K562 (cell line): ENCODE measurements at regions not wholly inside any gene's neighbourhood (a gene's known extent, or its start where the extent isn't known, plus 50 kb on each side); places are given as distances from the start of the nearest gene placed in this dataset.

Experiments
- ATAC-seq: fragments of 200-7000 bp; cut with Tn5 transposase; 3 replicates; pipeline ENCODE4 v1.9.1; 2020; ENCODE audit warnings: moderate library complexity
- BruUV-seq: library from RNA; stranded (reverse); fragments of 400-500 nt; replicated peaks from 2 replicates; lab custom pipeline; 2021; lab: Mats Ljungman, UMichigan
- CTCF ChIA-PET: fragments of 300-600 bp; formaldehyde crosslinking; extraction: SDS; loops from one replicate; lab custom pipeline; 2021; ENCODE audit warnings: low intra/inter-chr PET ratio; lab: Yijun Ruan, JAX
- POLR2A ChIA-PET: fragments of 300-600, 350-650 bp; sonication (Branson Sonifier 250); formaldehyde crosslinking; extraction: SDS; loops from one replicate; lab custom pipeline; 2021; ENCODE audit warnings: antibody characterized with exemption, inconsistent platforms; lab: Yijun Ruan, JAX
- DNase-seq, 4 experiments: peaks; one replicate each; pipeline versions ENCODE4 v3.0.0 to v3.0.0-alpha.2; 2011 to 2018; ENCODE audit warnings: low spot score in 3 of 4, mixed read lengths in 3 of 4; ENCODE audit errors: extremely low read depth in 1 of 4
- FAIRE-seq: peaks from 2 replicates; lab custom pipeline; 2011; peaks lifted over from hg19 to GRCh38; lab: Jason Lieb, UNC
- H2AFZ ChIP-seq: 2 replicates; pipeline ENCODE4 v1.6.0; 2011; ENCODE audit warnings: low read depth, low read length, control low read depth, inconsistent platforms
- H3K27ac ChIP-seq: fragments of 200-600 bp; 3 replicates; pipeline ENCODE4 v1.8.0; 2011; ENCODE audit warnings: low read depth, mild to moderate bottlenecking, control low read depth, inconsistent platforms, low read length, moderate library complexity, mixed read lengths; ENCODE audit errors: extremely low read depth
- H3K27me3 ChIP-seq, 2 experiments: fragments of 300-600 bp in 1 of 2; 2 replicates in 1 of 2; 3 replicates in 1 of 2; pipeline versions ENCODE4 v1.6.0 to v1.8.0; 2011; ENCODE audit warnings: inconsistent platforms in 2 of 2, low read length in 2 of 2, mild to moderate bottlenecking in 1 of 2, mixed read lengths in 1 of 2, moderate library complexity in 1 of 2; ENCODE audit not compliant: control insufficient read depth in 2 of 2, insufficient read depth in 2 of 2
- H3K36me3 ChIP-seq: fragments of 300-600 bp; 3 replicates; pipeline ENCODE4 v1.8.0; 2011; ENCODE audit warnings: mild to moderate bottlenecking, low read length, inconsistent platforms; ENCODE audit not compliant: control insufficient read depth, insufficient read depth
- H3K4me1 ChIP-seq, 2 experiments: fragments of 200-600 bp in 1 of 2; replicated peaks in 1 of 2; 2 replicates in 1 of 2; 3 replicates in 1 of 2; pipeline versions ENCODE4 v1.5.1 to v1.8.0; 2011; ENCODE audit warnings: inconsistent platforms in 2 of 2, low read length in 2 of 2, mild to moderate bottlenecking in 1 of 2, mixed read lengths in 1 of 2, moderate library complexity in 1 of 2; ENCODE audit not compliant: control insufficient read depth in 2 of 2, insufficient read depth in 2 of 2
- H3K4me2 ChIP-seq: 2 replicates; pipeline ENCODE4 v1.6.1; 2011; ENCODE audit warnings: low read length, control low read depth, inconsistent platforms, mixed read lengths; ENCODE audit not compliant: insufficient read depth
- H3K4me3 ChIP-seq: fragments of 200-600 bp; sonication (generic), shearing (Covaris generic); 2 replicates; pipeline ENCODE4 v1.5.1; 2016; ENCODE audit warnings: control low read depth, inconsistent platforms
- H3K79me2 ChIP-seq: fragments of 200-600 bp; 3 replicates; pipeline ENCODE4 v1.8.0; 2011; ENCODE audit warnings: low read length, inconsistent platforms; ENCODE audit not compliant: control insufficient read depth, insufficient read depth
- H3K9ac ChIP-seq, 2 experiments: 2 replicates each; pipeline versions ENCODE4 v1.6.0 to v1.6.1; 2011; ENCODE audit warnings: low read depth in 2 of 2, low read length in 2 of 2, control low read depth in 1 of 2, inconsistent platforms in 1 of 2, mild to moderate bottlenecking in 1 of 2, mixed read lengths in 1 of 2; ENCODE audit not compliant: insufficient read depth in 1 of 2
- H3K9me1 ChIP-seq: one replicate; pipeline ENCODE4 v1.6.0; 2011; ENCODE audit warnings: inconsistent platforms, mild to moderate bottlenecking, low read length, moderate library complexity; ENCODE audit not compliant: control insufficient read depth, insufficient read depth
- H3K9me3 ChIP-seq: replicated peaks from 2 replicates; pipeline ENCODE4 v1.5.1; 2011; ENCODE audit warnings: low read depth, low read length, inconsistent platforms; ENCODE audit not compliant: control insufficient read depth, insufficient read depth
- H4K20me1 ChIP-seq: replicated peaks from 2 replicates; pipeline ENCODE4 v1.6.1; 2011; ENCODE audit warnings: low read length, inconsistent platforms, mixed read lengths; ENCODE audit not compliant: control insufficient read depth, insufficient read depth
- ESRRB ChIP-seq: fragments of 250-450 bp; sonication (Bioruptor Pico); IDR thresholded peaks from 2 replicates; pipeline ENCODE4 v1.5.0; 2020; ENCODE audit warnings: mild to moderate bottlenecking, moderate library complexity, borderline replicate concordance
- ILF3 ChIP-seq: fragments of 450-650 bp; IDR thresholded peaks from 2 replicates; pipeline ENCODE4 v1.6.1; 2018; ENCODE audit warnings: antibody characterized with exemption, mild to moderate bottlenecking, moderate library complexity, borderline replicate concordance
- JUN ChIP-seq, 2 experiments: sonication (generic) in 1 of 2; formaldehyde crosslinking in 1 of 2; IDR thresholded peaks; 2 replicates each; pipeline versions ENCODE4 v1.6.1 to v1.8.0; 2012 to 2022; ENCODE audit warnings: borderline replicate concordance in 2 of 2, mild to moderate bottlenecking in 2 of 2, improper control_type of control experiment in 1 of 2, low read depth in 1 of 2, low read length in 1 of 2, missing genetic modification reagents in 1 of 2
- MYBL2 ChIP-seq, 2 experiments: fragments of 450-650 bp in 1 of 2; sonication (generic) in 1 of 2; formaldehyde crosslinking in 1 of 2; IDR thresholded peaks; 2 replicates each; pipeline versions ENCODE4 v1.6.1 to v1.8.1; 2017 to 2022; ENCODE audit warnings: borderline replicate concordance in 1 of 2, inconsistent platforms in 1 of 2, low read depth in 1 of 2, mild to moderate bottlenecking in 1 of 2, missing genetic modification reagents in 1 of 2, moderate library complexity in 1 of 2
- NR2C1 ChIP-seq, 2 experiments: fragments of 450-650 bp; IDR thresholded peaks; 2 replicates each; pipeline ENCODE4 v1.6.1; 2017; ENCODE audit warnings: mild to moderate bottlenecking in 2 of 2, antibody characterized with exemption in 1 of 2, inconsistent platforms in 1 of 2, missing compliant biosample characterization in 1 of 2, missing genetic modification characterization in 1 of 2
- PHB2 ChIP-seq: fragments of 450-650 bp; IDR thresholded peaks from 2 replicates; pipeline ENCODE4 v1.6.1; 2017; ENCODE audit warnings: low read depth
- SRSF3 ChIP-seq: fragments of 200-400 bp; formaldehyde crosslinking; IDR thresholded peaks from 2 replicates; pipeline ENCODE4 v1.6.1; 2016; ENCODE audit warnings: mild to moderate bottlenecking, low read length, moderate library complexity; ENCODE audit not compliant: insufficient read depth
- TAL1 ChIP-seq: fragments of 450-650 bp; IDR thresholded peaks from 2 replicates; pipeline ENCODE4 v1.6.1; 2016; ENCODE audit warnings: mild to moderate bottlenecking
- TEAD4 ChIP-seq, 2 experiments: sonication (generic) in 1 of 2; formaldehyde crosslinking in 1 of 2; IDR thresholded peaks; 2 replicates each; pipeline versions ENCODE4 v1.6.1 to v1.8.0; 2012 to 2022; ENCODE audit warnings: borderline replicate concordance in 1 of 2, inconsistent platforms in 1 of 2, low read length in 1 of 2, mild to moderate bottlenecking in 1 of 2, missing genetic modification reagents in 1 of 2
- YBX1 ChIP-seq: fragments of 450-650 bp; IDR thresholded peaks from 2 replicates; pipeline ENCODE4 v1.7.1; 2016; ENCODE audit warnings: mild to moderate bottlenecking
- ZNF239 ChIP-seq: fragments of 250-450 bp; sonication (Bioruptor Pico); IDR thresholded peaks from 2 replicates; pipeline ENCODE4 v1.4.0; 2020; ENCODE audit warnings: mild to moderate bottlenecking
- WGBS: fragments of 100-300 bp; shearing (Covaris generic); methylation state at CpG from one replicate; pipeline ENCODE4 v1.1.6; 2016; ENCODE audit warnings: low coverage, mixed read lengths; ENCODE audit not compliant: insufficient coverage; ENCODE audit errors: missing lambda C conversion rate; 5-methylcytosine and 5-hydroxymethylcytosine counted together
- in situ Hi-C: fragments of 300-500 bp; cut with MboI; formaldehyde crosslinking; loops from 4 replicates; pipeline ENCODE4 v1.15.0; 2018; ENCODE audit warnings: inconsistent platforms, mixed read lengths
- intact Hi-C: fragments of 100-400 bp; cut with micrococcal nuclease; formaldehyde crosslinking; loops from 2 replicates; pipeline ENCODE4 v1.14.2; 2022
- TF ChIP-seq, protein P1 (sequence below): fragments of 150-350 bp; IDR thresholded peaks from 2 replicates; pipeline ENCODE4 v1.6.1; 2014; ENCODE audit warnings: low read depth, mild to moderate bottlenecking, low read length, borderline replicate concordance
- TF ChIP-seq, protein P2 (sequence below): sonication (generic); formaldehyde crosslinking; IDR thresholded peaks from 2 replicates; pipeline ENCODE4 v1.8.1; 2023; ENCODE audit warnings: mild to moderate bottlenecking, missing genetic modification reagents

DNA sequence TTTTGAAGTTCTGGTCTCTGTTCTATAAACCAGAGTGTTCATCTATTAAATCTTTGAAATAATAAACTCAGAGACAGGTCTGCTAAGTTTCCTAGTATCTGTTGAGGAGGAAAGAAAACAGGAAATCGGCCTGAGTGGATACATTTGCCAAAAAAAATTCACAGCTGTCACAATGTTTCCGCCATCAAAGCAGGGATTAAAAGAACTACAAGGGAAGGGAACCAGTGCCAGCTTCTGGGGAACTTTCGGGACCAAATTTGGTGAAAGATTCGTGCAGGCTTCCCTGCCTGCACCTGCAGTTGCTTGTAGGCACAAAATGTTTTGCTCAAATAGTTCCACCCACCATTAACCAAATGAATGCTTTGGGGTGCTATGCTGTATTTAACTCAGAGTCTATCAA is 267.5 kb downstream of the MSX2 start:
- ChIA-PET CTCF (no interaction called here), POLR2A (no interaction called here)
- H3K9me3 ChIP-seq = no peaks in the 10 kb centered on the region
- DNase-seq = no peak
- no peaks in the 10 kb centered on the region for H3K36me3 ChIP-seq
- no peaks in the 10 kb centered on the region for H3K79me2 ChIP-seq
- 3% methylated on average over 3 of the region's 4 CpGs for WGBS
- BruUV-seq = no TSS peak
- no peak for FAIRE-seq
- H3K4me1 ChIP-seq = no peaks in the 10 kb centered on the region
- no peak for ATAC-seq
- H4K20me1 ChIP-seq = no peaks in the 10 kb centered on the region
- no peak overlapping the region for H3K4me3 ChIP-seq
- no peak overlapping the region for H3K4me2 ChIP-seq
- intact Hi-C loops = no loop called here
- H3K9me1 ChIP-seq = no peaks in the 10 kb centered on the region
- H3K27me3 ChIP-seq = no peaks in the 10 kb centered on the region
- in situ Hi-C loops = no loop called here
- H3K9ac ChIP-seq = no peak overlapping the region
- no peak overlapping the region for H2AFZ ChIP-seq
- no peak overlapping the region for H3K27ac ChIP-seq
- TF ChIP-seq ZNF239 (CRISPR knock-in tag) (no peak), SRSF3 (no peak), NR2C1 (IDR thresholded peaks at IDR 0.05) (no peak), NR2C1 (tag; IDR thresholded peaks at IDR 0.05) (no peak), TEAD4 (IDR thresholded peaks at IDR 0.05; ENCODE audit: low read length) (no peak), TEAD4 (CRISPR knock-in tag; IDR thresholded peaks at IDR 0.05; ENCODE audit: borderline replicate concordance) (no peak), TAL1 (no peak), JUN (IDR thresholded peaks at IDR 0.05; ENCODE audit: borderline replicate concordance, low read depth, low read length) (no peak), JUN (CRISPR knock-in tag; IDR thresholded peaks at IDR 0.05; ENCODE audit: borderline replicate concordance) (no peak), MYBL2 (IDR thresholded peaks at IDR 0.05; ENCODE audit: low read depth) (no peak), MYBL2 (CRISPR knock-in tag; IDR thresholded peaks at IDR 0.05; ENCODE audit: borderline replicate concordance) (no peak), PHB2 (no peak), ESRRB (CRISPR knock-in tag) (no peak), YBX1 (no peak), ILF3 (no peak)
- TF ChIP-seq, protein P1, sequence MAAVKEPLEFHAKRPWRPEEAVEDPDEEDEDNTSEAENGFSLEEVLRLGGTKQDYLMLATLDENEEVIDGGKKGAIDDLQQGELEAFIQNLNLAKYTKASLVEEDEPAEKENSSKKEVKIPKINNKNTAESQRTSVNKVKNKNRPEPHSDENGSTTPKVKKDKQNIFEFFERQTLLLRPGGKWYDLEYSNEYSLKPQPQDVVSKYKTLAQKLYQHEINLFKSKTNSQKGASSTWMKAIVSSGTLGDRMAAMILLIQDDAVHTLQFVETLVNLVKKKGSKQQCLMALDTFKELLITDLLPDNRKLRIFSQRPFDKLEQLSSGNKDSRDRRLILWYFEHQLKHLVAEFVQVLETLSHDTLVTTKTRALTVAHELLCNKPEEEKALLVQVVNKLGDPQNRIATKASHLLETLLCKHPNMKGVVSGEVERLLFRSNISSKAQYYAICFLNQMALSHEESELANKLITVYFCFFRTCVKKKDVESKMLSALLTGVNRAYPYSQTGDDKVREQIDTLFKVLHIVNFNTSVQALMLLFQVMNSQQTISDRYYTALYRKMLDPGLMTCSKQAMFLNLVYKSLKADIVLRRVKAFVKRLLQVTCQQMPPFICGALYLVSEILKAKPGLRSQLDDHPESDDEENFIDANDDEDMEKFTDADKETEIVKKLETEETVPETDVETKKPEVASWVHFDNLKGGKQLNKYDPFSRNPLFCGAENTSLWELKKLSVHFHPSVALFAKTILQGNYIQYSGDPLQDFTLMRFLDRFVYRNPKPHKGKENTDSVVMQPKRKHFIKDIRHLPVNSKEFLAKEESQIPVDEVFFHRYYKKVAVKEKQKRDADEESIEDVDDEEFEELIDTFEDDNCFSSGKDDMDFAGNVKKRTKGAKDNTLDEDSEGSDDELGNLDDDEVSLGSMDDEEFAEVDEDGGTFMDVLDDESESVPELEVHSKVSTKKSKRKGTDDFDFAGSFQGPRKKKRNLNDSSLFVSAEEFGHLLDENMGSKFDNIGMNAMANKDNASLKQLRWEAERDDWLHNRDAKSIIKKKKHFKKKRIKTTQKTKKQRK = no peak
- TF ChIP-seq, protein P2, sequence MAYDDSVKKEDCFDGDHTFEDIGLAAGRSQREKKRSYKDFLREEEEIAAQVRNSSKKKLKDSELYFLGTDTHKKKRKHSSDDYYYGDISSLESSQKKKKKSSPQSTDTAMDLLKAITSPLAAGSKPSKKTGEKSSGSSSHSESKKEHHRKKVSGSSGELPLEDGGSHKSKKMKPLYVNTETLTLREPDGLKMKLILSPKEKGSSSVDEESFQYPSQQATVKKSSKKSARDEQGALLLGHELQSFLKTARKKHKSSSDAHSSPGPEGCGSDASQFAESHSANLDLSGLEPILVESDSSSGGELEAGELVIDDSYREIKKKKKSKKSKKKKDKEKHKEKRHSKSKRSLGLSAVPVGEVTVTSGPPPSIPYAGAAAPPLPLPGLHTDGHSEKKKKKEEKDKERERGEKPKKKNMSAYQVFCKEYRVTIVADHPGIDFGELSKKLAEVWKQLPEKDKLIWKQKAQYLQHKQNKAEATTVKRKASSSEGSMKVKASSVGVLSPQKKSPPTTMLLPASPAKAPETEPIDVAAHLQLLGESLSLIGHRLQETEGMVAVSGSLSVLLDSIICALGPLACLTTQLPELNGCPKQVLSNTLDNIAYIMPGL (CRISPR knock-in tag) = no peak
